Tibial nerve (tissue), 4 donors: ENCODE measurements at regions not wholly inside any gene's neighbourhood (a gene's known extent, or its start where the extent isn't known, plus 50 kb on each side); places are given as distances from the start of the nearest gene placed in this dataset.

Experiments used
- DNase-seq, 2 donors: peaks; one replicate each; pipeline ENCODE4 v3.0.0-alpha.2; 2019; ENCODE audit warnings: low spot score in 2 of 2
- H3K27ac ChIP-seq, 4 donors: fragments of 200-600 bp; sonication (generic) in 3 of 4; one replicate each; pipeline ENCODE4 v1.5.1; 2017 to 2019; ENCODE audit warnings: mild to moderate bottlenecking in 1 of 4
- H3K27me3 ChIP-seq, 2 donors: fragments of 200-600 bp; sonication (generic) in 1 of 2; one replicate each; pipeline versions ENCODE4 v1.5.1 to v1.6.0; 2017 to 2019
- H3K36me3 ChIP-seq, 3 donors: fragments of 200-600 bp; sonication (generic); one replicate each; pipeline ENCODE4 v1.5.1; 2018 to 2019
- H3K4me1 ChIP-seq, 4 donors: fragments of 200-600 bp; sonication (generic) in 3 of 4; one replicate each; pipeline ENCODE4 v1.5.1; 2017 to 2019
- H3K4me3 ChIP-seq, 4 donors: fragments of 200-600 bp; sonication (generic) in 3 of 4; one replicate each; pipeline ENCODE4 v1.5.1; 2017 to 2019; ENCODE audit warnings: mild to moderate bottlenecking in 1 of 4, moderate library complexity in 1 of 4
- H3K9me3 ChIP-seq, 4 donors: fragments of 200-600 bp; sonication (generic) in 3 of 4; one replicate each; pipeline ENCODE4 v1.5.1; 2017 to 2019
- CTCF ChIP-seq, 5 experiments: fragments of 200-600 bp in 3 of 5; fragments of 450-650 bp in 2 of 5; sonication (generic) in 3 of 5; IDR thresholded peaks; one replicate each; pipeline ENCODE4 v1.5.1; 2016 to 2019; ENCODE audit warnings: antibody characterized with exemption in 5 of 5, mild to moderate bottlenecking in 3 of 5, moderate library complexity in 2 of 5
- EP300 ChIP-seq, 2 donors: sonication (generic); formaldehyde crosslinking; IDR thresholded peaks; one replicate each; pipeline ENCODE4 v1.6.1; 2017; ENCODE audit warnings: antibody characterized with exemption in 2 of 2, mild to moderate bottlenecking in 1 of 2
- POLR2A ChIP-seq, 2 donors: fragments of 450-650 bp; IDR thresholded peaks; one replicate each; pipeline ENCODE4 v1.6.1; 2017; ENCODE audit warnings: antibody characterized with exemption in 2 of 2, mild to moderate bottlenecking in 2 of 2, moderate library complexity in 2 of 2
- whole genome bisulfite sequencing, 2 donors: methylation state at CpG; one replicate each; pipeline ENCODE4 v1.1.5; 2018; 5-methylcytosine and 5-hydroxymethylcytosine counted together

- WGBS, 2 donors: 91 to 93% methylated on average over 14 of the region's 14 CpGs
- no peak for DNase-seq
Measured at GRCh38 chr13:109881347-109881725, 95.0 kb upstream of the IRS2 start.

GRCh38 chr13:109880371-109881346 lies 94.3 kb upstream of the IRS2 start:
- no peak for DNase-seq
- TF ChIP-seq EP300 (IDR thresholded peaks at IDR 0.05) (no peak), POLR2A (IDR thresholded peaks at IDR 0.05) (no peak), CTCF (IDR thresholded peaks at IDR 0.05) (no peak)
- Histone ChIP-seq H3K27ac (no peak overlapping the region), H3K27me3 (no peaks in the 10 kb centered on the region), H3K9me3 (no peaks in the 10 kb centered on the region), H3K4me3 (no peak overlapping the region), H3K36me3 (no peaks in the 10 kb centered on the region), H3K4me1 (peaks cover 0 to 4% (median 2%) of the 10 kb centered on the region in 4 donors)
- 83 to 86% methylated on average over 29 to 35 of the region's 35 CpGs for WGBS, 2 donors

More at GRCh38 chr13:109881347-109881725, 95.0 kb upstream of the IRS2 start:
- Histone ChIP-seq H3K9me3 (no peaks in the 10 kb centered on the region), H3K4me3 (no peak overlapping the region), H3K4me1 (no peaks in the 10 kb centered on the region), H3K27me3 (no peaks in the 10 kb centered on the region), H3K36me3 (no peaks in the 10 kb centered on the region), H3K27ac (no peak overlapping the region)
- TF ChIP-seq CTCF (IDR thresholded peaks at IDR 0.05) (no peak), EP300 (IDR thresholded peaks at IDR 0.05) (no peak), POLR2A (IDR thresholded peaks at IDR 0.05) (no peak)

GRCh38 chr13:109879338-109879737 lies 93.0 kb upstream of the IRS2 start:
- Histone ChIP-seq H3K27ac (no peak overlapping the region), H3K4me1 (peaks cover 0 to 18% (median 2%) of the 10 kb centered on the region in 4 donors), H3K9me3 (no peaks in the 10 kb centered on the region), H3K36me3 (no peaks in the 10 kb centered on the region), H3K27me3 (no peaks in the 10 kb centered on the region), H3K4me3 (no peak overlapping the region)
- no peak for TF ChIP-seq CTCF (IDR thresholded peaks at IDR 0.05)
- no peak for TF ChIP-seq POLR2A (IDR thresholded peaks at IDR 0.05)
- TF ChIP-seq EP300 (IDR thresholded peaks at IDR 0.05): no peak
- DNase-seq: no peak
- WGBS, 2 donors: 97% methylated on average over 6 of the region's 6 CpGs

GRCh38 chr13:109877809-109878208 lies 91.4 kb upstream of the IRS2 start:
- no peak for DNase-seq
- Histone ChIP-seq H3K27ac (no peak overlapping the region), H3K27me3 (no peaks in the 10 kb centered on the region), H3K9me3 (no peaks in the 10 kb centered on the region), H3K36me3 (no peaks in the 10 kb centered on the region), H3K4me3 (no peak overlapping the region), H3K4me1 (peaks cover 0 to 21% (median 4%) of the 10 kb centered on the region in 4 donors)
- TF ChIP-seq CTCF (IDR thresholded peaks at IDR 0.05): no peak
- WGBS, 2 donors: 90 to 95% methylated on average over 7 of the region's 7 CpGs

GRCh38 chr13:109875746-109876145 lies 89.4 kb upstream of the IRS2 start:
- Histone ChIP-seq H3K9me3 (no peaks in the 10 kb centered on the region), H3K36me3 (no peaks in the 10 kb centered on the region), H3K4me3 (no peak overlapping the region), H3K27ac (peak overlapping the region in 3 of 4 donors; percentile 19 to 71 (median 42)), H3K27me3 (no peaks in the 10 kb centered on the region), H3K4me1 (peaks cover 0 to 21% (median 4%) of the 10 kb centered on the region in 4 donors)
- 79 to 88% methylated on average over 4 of the region's 4 CpGs for WGBS, 2 donors
- no peak for DNase-seq
- TF ChIP-seq EP300 (IDR thresholded peaks at IDR 0.05) (no peak), CTCF (IDR thresholded peaks at IDR 0.05) (no peak), POLR2A (IDR thresholded peaks at IDR 0.05) (no peak)
